ENCODE measurements at regions not wholly inside any gene's neighbourhood (a gene's known extent, or its start where the extent isn't known, plus 50 kb on each side); places are given as distances from the start of the nearest gene placed in this dataset.

DNA sequence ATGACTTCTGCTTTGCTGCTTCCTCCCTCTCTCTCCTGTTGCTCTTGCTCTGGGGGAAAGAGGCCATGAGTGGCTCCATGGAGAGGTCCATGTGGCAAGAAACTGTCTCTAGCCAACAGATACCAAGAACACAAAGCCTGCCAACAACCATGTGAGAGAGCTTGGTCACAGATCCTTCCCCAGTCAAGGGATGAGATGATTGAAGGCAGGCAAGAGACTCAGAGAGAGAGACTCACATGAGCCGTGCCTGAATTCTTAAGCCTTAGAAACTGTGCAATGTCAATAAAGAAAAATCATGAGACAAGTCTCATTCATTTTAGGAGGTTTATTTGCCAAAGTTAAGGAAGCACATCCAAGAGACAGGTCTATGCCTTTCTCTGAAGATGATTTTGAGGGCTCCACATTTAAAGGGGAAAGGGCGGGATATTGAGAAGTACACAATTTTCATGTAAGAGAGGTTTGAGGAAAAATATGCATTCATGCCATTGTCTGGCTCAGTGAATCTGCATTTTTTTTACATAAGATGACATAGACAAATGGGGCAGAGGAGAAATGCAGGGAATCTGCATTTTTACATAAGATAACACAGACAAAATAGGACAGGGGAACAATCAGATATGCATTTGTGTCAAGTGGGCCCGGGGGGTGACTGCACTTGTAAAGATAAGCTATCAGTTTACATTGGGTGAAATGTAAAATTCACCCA is 59.5 kb upstream of the SUCLG2 start:
- DNase-seq (ENCODE audit: low spot score) (no peak), FAIRE-seq (no peak)

DNA sequence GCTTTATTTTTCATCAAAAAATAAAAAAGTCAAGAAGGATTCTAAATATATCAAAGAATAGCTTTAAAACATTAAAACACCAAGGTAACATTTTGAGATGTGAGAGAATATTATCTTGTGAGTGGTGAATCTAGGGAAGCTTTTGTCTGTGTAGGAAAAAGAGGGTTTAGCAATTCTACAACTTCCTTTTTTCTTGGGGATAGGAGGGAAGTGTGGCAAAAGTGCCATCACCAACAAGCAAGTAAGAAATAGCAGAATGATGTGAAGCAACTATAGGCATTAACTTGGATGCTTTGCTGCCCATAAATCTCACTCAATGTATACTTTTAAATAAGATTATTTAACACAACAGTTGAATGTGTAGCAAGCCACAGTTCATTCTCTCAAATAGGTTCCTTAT is 57.8 kb upstream of the SUCLG2 start:
- FAIRE-seq (no peak), DNase-seq (ENCODE audit: low spot score) (no peak)

DNA sequence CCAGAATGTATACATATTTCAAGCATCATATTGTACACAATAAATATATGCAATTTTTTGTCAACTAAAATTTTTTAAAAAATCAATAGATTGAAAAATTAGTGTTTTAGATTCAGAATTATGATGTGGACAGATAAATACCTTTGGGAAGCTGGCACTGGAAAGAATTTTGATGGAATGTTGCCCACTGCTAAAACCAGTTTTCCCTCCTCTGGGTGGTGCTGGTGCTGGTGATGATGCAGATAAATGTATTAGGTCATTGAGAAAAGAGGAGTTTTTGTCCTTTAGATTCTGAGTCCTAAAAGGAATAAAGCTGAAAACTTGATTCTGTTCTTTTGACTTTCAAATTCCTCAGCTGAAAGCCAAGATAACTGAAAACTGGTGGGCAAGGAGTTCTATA is 56.0 kb upstream of the SUCLG2 start:
- FAIRE-seq: no peak
- no peak for DNase-seq (ENCODE audit: low spot score)

DNA sequence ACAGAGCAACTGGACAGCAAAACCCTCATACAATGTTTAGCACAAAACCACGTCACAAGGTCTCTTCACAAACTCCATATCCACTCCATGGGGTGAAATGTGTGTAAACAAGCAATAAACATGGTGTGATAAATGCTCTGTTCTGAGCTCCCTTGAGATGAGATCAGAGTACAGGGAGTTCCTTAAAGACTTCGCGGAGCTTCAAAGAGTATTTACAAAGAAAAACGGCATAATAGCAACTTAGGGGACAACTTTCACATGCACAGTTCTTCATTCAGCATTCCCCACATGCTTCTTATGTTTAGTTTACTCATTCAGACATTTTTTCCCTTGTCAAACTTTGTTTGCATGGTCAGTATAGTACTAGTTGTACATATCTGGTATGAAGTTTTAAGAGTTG is 52.5 kb upstream of the SUCLG2 start:
- DNase-seq (ENCODE audit: low spot score) (no peak), FAIRE-seq (no peak)

DNA sequence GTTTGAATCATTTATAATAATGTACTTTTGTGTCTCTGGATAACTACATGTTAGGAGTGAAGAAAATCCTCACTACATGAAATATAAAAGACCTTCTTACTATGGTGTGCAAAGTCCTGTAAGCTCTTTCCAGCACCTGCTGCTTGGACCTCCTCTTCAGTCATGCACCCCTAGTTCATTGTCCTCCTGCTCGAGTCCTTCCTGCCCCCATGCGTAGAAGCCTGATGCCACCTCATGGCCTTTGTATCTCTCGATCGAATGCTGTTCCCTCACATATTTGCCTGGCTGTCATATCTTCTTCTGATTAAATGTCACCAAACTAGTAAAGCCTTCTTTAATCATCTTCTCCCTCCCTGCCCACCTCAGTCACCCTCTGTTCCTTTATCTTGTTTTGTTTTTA is 49.9 kb upstream of the SUCLG2 start:
- no peak for FAIRE-seq
- DNase-seq (ENCODE audit: low spot score): no peak
